Panc1 (cell line): ENCODE measurements at regions not wholly inside any gene's neighbourhood (a gene's known extent, or its start where the extent isn't known, plus 50 kb on each side); places are given as distances from the start of the nearest gene placed in this dataset.

ENCODE experiments used
- ATAC-seq: fragments of 200-7000 bp; cut with Tn5 transposase; 2 replicates; pipeline ENCODE4 v1.9.1; 2020; ENCODE audit warnings: mild to moderate bottlenecking, moderate library complexity
- BruUV-seq: library from RNA; stranded (reverse); fragments of 400-500 nt; replicated peaks from 2 replicates; lab custom pipeline; 2021; lab: Mats Ljungman, UMichigan
- CTCF ChIA-PET: fragments of 300-600 bp; sonication (Branson Sonifier 250); formaldehyde crosslinking; loops from one replicate; lab custom pipeline; 2022; ENCODE audit warnings: antibody characterized with exemption; lab: Charles Lee
- POLR2A ChIA-PET: fragments of 300-600 bp; sonication (Branson Sonifier 250); formaldehyde crosslinking; loops from one replicate; lab custom pipeline; 2022; ENCODE audit warnings: antibody characterized with exemption; lab: Charles Lee
- DNase-seq: peaks from one replicate; pipeline ENCODE4 v3.0.0-alpha.2; 2010; ENCODE audit warnings: low read depth, low spot score
- H3K27ac ChIP-seq: 2 replicates; pipeline ENCODE4 v1.5.1; 2011; ENCODE audit warnings: mild to moderate bottlenecking, low read length, inconsistent platforms
- H3K27me3 ChIP-seq: fragments of 200-500 bp; sonication (Bioruptor generic); 2 replicates; pipeline ENCODE4 v1.6.0; 2014; ENCODE audit warnings: low read length, inconsistent platforms; ENCODE audit not compliant: control insufficient read depth, insufficient read depth
- H3K36me3 ChIP-seq: fragments of 200-500 bp; sonication (Bioruptor generic); 2 replicates; pipeline ENCODE4 v1.5.1; 2014; ENCODE audit warnings: inconsistent platforms, mild to moderate bottlenecking, low read length, moderate library complexity; ENCODE audit not compliant: control insufficient read depth, insufficient read depth
- H3K4me1 ChIP-seq: 2 replicates; pipeline ENCODE4 v1.5.1; 2011; ENCODE audit warnings: inconsistent platforms, mild to moderate bottlenecking, low read length, moderate library complexity; ENCODE audit not compliant: control insufficient read depth, insufficient read depth
- H3K4me3 ChIP-seq, 2 experiments: 2 replicates each; pipeline ENCODE4 v1.5.1; 2011 to 2012; ENCODE audit warnings: low read depth in 2 of 2, low read length in 2 of 2, mild to moderate bottlenecking in 2 of 2, inconsistent platforms in 1 of 2, moderate library complexity in 1 of 2
- H3K9me3 ChIP-seq: fragments of 200-500 bp; sonication (Bioruptor generic); 2 replicates; pipeline ENCODE4 v1.5.1; 2014; ENCODE audit warnings: low read depth, mild to moderate bottlenecking, inconsistent platforms, low read length, moderate library complexity; ENCODE audit not compliant: control insufficient read depth, insufficient read depth
- CTCF ChIP-seq: fragments of 450-650 bp; IDR thresholded peaks from 2 replicates; pipeline ENCODE4 v1.5.1; 2017; ENCODE audit warnings: mild to moderate bottlenecking
- POLR2AphosphoS5 ChIP-seq: IDR thresholded peaks from 2 replicates; pipeline ENCODE4 v1.6.1; 2012; ENCODE audit warnings: mild to moderate bottlenecking, low read depth, low read length, moderate library complexity
- REST ChIP-seq, 2 experiments: IDR thresholded peaks; 2 replicates each; pipeline ENCODE4 v1.6.1; 2011 to 2012; ENCODE audit warnings: low read depth in 2 of 2, control low read depth in 1 of 2, low read length in 1 of 2, mild to moderate bottlenecking in 1 of 2, moderate library complexity in 1 of 2; ENCODE audit not compliant: insufficient read depth in 1 of 2
- SIN3A ChIP-seq: IDR thresholded peaks from 2 replicates; pipeline ENCODE4 v1.6.1; 2012; ENCODE audit warnings: low read depth, mild to moderate bottlenecking, low read length, moderate library complexity, borderline replicate concordance; ENCODE audit not compliant: insufficient read depth
- TCF7L2 ChIP-seq: IDR thresholded peaks from 2 replicates; pipeline ENCODE4 v1.6.1; 2011; ENCODE audit warnings: mild to moderate bottlenecking, low read depth, low read length, inconsistent platforms
- in situ Hi-C: cut with HindIII; loops from 2 replicates; pipeline ENCODE4 v1.10.0; 2016; ENCODE audit warnings: low sequenced_read_pairs, low pct_unique_long_range_greater_than_20kb
- intact Hi-C: fragments of 100-400 bp; cut with micrococcal nuclease; formaldehyde crosslinking; loops from one replicate; pipeline ENCODE4 v1.10.0; 2022; ENCODE audit not compliant: unreplicated experiment

GRCh38 chr16:87196661-87197060 lies 120.5 kb downstream of the C16orf95 start:
- CTCF ChIA-PET, result no interaction called here
- H3K9me3 ChIP-seq, result no peaks in the 10 kb centered on the region
- in situ Hi-C loops, result no loop called here
- no peaks in the 10 kb centered on the region for H3K36me3 ChIP-seq
- POLR2A ChIA-PET, result no interaction called here
- H3K27me3 ChIP-seq, result no peaks in the 10 kb centered on the region
- no peak for TF ChIP-seq REST (IDR thresholded peaks at IDR 0.05; ENCODE audit: insufficient read depth in 1 of 2, low read depth in 2 of 2, low read length in 1 of 2)
- no peak for TF ChIP-seq SIN3A
- DNase-seq (no peak), ATAC-seq (no peak)
- no peaks in the 10 kb centered on the region for H3K4me1 ChIP-seq
- intact Hi-C loops, result no loop called here
- H3K27ac ChIP-seq, result no peak overlapping the region
- BruUV-seq, result no TSS peak
- no peak overlapping the region for H3K4me3 ChIP-seq

- BruUV-seq, result no TSS peak
- DNase-seq (no peak), ATAC-seq (no peak)
- no peak overlapping the region for H3K27ac ChIP-seq
- no peaks in the 10 kb centered on the region for H3K36me3 ChIP-seq
- no peaks in the 10 kb centered on the region for H3K4me1 ChIP-seq
- no peak overlapping the region for H3K4me3 ChIP-seq
- intact Hi-C loops, result no loop called here
- no peaks in the 10 kb centered on the region for H3K27me3 ChIP-seq
- in situ Hi-C loops, result no loop called here
- ChIA-PET CTCF (no interaction called here), POLR2A (no interaction called here)
- TF ChIP-seq SIN3A (no peak), POLR2AphosphoS5 (no peak), REST (IDR thresholded peaks at IDR 0.05; ENCODE audit: insufficient read depth in 1 of 2, low read depth in 2 of 2, low read length in 1 of 2) (no peak), TCF7L2 (no peak), CTCF (no peak)
- no peaks in the 10 kb centered on the region for H3K9me3 ChIP-seq
These were observed 118.8 kb downstream of the C16orf95 start for GRCh38 chr16:87198328-87198832.
